ENCODE measurements at regions not wholly inside any gene's neighbourhood (a gene's known extent, or its start where the extent isn't known, plus 50 kb on each side); places are given as distances from the start of the nearest gene placed in this dataset.
A peak's percentile ranks its signal among the peaks of the same experiment; 100 is the strongest.

DNA sequence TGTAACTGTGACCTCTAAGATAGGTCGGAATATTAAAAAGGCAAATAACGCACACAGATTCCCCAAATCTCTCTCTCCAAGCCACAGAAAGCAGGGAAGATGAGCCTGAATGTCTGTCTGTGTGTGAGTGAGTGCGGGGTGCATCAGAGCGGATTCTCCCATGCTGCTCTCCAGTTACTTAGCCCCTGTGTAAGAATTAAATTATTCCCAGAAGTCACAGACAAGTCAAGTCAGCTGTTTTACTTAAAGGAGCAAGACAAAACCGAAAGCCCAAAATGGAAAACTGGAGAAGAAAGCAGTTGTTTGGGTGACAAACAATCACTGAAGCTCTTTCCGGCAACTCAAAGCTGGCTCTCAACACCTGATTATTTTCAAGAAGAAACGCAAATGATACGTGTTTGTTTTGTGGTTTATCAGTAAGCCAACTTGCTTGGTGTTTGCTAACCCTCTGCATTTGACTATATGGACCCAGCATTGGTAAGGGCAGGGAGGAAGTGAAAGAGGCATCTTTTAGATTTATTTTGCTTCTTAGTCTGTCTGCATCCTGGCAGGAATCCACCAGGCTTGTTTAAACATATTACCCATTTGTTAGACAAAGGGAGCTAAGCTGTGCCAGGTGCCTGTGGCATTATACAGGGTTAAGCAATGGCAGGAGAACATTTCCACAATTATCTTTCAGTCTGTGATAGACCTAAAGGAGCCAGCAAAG, 121.5 kb upstream of the CREB1 start:
- no peaks in the 10 kb centered on the region for H3K36me3 Mint-ChIP-seq

DNA sequence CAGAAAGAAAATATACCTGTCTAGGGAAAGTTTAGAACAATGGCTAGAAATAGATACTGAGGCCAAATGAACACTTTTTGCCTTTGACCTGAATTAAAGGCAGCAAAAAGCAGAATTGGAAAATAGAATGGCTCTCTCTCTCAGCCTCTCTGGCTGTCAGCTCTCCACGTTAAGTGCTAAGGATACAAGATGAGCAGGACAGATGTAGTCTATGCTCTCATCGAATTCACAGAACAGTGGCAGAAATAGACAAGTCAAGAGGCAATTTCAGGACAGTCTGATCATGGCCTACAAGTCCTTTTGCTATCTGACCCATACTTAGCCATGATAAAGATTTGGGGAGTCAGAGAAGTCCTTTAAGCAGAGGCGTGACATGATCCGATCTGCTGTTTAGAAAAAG, 120.2 kb upstream of the CREB1 start:
- Mint-ChIP-seq H3K4me3 (no peak overlapping the region), H3K27ac (peak overlapping the region; percentile 86), H3K27me3 (ENCODE audit: insufficient read depth, low read depth) (no peaks in the 10 kb centered on the region), H3K4me1 (peaks cover 49% of the 10 kb centered on the region), H3K9me3 (no peaks in the 10 kb centered on the region), H3K36me3 (no peaks in the 10 kb centered on the region)
- no peak overlapping the region for H3K27ac ChIP-seq
- no peak overlapping the region for H3K4me3 ChIP-seq
- no peak overlapping the region for H3K9ac ChIP-seq
- H3K4me1 ChIP-seq: peaks cover 26% of the 10 kb centered on the region
- DNase-seq (ENCODE audit: low spot score): no peak
- H3K79me2 ChIP-seq (ENCODE audit: low read depth): no peaks in the 10 kb centered on the region
- no peak overlapping the region for H3K4me2 ChIP-seq
- peak overlapping the region; percentile 44 for H2AFZ ChIP-seq (replicated peaks)
- H3K36me3 ChIP-seq: no peaks in the 10 kb centered on the region
- H3K27me3 ChIP-seq: no peaks in the 10 kb centered on the region
- H3F3A ChIP-seq (ENCODE audit: low read depth): peaks cover 5% of the 10 kb centered on the region
- H3K9me3 ChIP-seq (ENCODE audit: low read depth): no peaks in the 10 kb centered on the region
- no peaks in the 10 kb centered on the region for H4K20me1 ChIP-seq (ENCODE audit: low read depth)
- no peak for TF ChIP-seq EZH2 (IDR thresholded peaks at IDR 0.05)
- TF ChIP-seq, protein P1, sequence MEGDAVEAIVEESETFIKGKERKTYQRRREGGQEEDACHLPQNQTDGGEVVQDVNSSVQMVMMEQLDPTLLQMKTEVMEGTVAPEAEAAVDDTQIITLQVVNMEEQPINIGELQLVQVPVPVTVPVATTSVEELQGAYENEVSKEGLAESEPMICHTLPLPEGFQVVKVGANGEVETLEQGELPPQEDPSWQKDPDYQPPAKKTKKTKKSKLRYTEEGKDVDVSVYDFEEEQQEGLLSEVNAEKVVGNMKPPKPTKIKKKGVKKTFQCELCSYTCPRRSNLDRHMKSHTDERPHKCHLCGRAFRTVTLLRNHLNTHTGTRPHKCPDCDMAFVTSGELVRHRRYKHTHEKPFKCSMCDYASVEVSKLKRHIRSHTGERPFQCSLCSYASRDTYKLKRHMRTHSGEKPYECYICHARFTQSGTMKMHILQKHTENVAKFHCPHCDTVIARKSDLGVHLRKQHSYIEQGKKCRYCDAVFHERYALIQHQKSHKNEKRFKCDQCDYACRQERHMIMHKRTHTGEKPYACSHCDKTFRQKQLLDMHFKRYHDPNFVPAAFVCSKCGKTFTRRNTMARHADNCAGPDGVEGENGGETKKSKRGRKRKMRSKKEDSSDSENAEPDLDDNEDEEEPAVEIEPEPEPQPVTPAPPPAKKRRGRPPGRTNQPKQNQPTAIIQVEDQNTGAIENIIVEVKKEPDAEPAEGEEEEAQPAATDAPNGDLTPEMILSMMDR (IDR thresholded peaks at IDR 0.05): no peak

More for the DNA sequence above, 121.5 kb upstream of the CREB1 start:
- H3K4me3 Mint-ChIP-seq: peak overlapping the region; percentile 3
- Histone ChIP-seq H3K9ac (no peak overlapping the region), H3K4me3 (no peak overlapping the region), H3F3A (ENCODE audit: low read depth) (peaks cover 5% of the 10 kb centered on the region), H3K4me1 (peaks cover 26% of the 10 kb centered on the region), H3K4me2 (peak overlapping the region; percentile 45), H3K27ac (no peak overlapping the region), H3K9me3 (ENCODE audit: low read depth) (no peaks in the 10 kb centered on the region), H3K79me2 (ENCODE audit: low read depth) (no peaks in the 10 kb centered on the region), H3K36me3 (no peaks in the 10 kb centered on the region), H4K20me1 (ENCODE audit: low read depth) (no peaks in the 10 kb centered on the region), H2AFZ (replicated peaks) (peak overlapping the region; percentile 3), H3K27me3 (no peaks in the 10 kb centered on the region)
- peaks cover 46% of the 10 kb centered on the region for H3K4me1 Mint-ChIP-seq
- H3K9me3 Mint-ChIP-seq: no peaks in the 10 kb centered on the region
- peak overlapping the region; percentile 48 for H3K27ac Mint-ChIP-seq
- no peak for DNase-seq (ENCODE audit: low spot score)
- no peaks in the 10 kb centered on the region for H3K27me3 Mint-ChIP-seq (ENCODE audit: insufficient read depth, low read depth)
- TF ChIP-seq, protein P1 (IDR thresholded peaks at IDR 0.05): no peak
- TF ChIP-seq EZH2phosphoT487 (IDR thresholded peaks at IDR 0.05) (no peak), EZH2 (IDR thresholded peaks at IDR 0.05) (no peak)

DNA sequence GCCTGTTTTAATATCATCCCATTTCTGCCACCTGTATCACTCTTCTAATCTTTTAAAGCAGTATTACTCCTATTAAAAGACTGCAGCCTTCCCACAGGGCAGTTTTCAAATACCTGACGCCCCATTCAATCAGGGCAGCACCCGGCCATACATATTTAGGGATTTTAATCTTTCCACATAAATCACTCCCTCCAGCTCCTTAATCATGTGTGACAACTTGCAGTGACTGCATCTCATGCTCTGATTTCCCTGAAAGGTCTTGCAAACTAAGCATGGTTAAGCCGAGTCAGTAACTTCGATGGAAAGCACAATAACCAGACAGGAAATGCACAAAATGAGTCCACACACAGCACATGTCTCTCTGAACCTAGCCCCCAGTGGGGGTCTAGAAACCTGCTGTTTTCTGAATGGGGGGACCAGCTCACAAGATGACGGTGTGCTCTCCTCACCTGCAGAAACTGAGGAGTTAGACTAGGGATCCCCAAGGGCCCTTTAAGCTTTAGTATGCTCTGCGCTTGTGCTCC, 116.9 kb upstream of the CREB1 start:
- H2AFZ ChIP-seq (replicated peaks): no peak overlapping the region
- Mint-ChIP-seq H3K36me3 (no peaks in the 10 kb centered on the region), H3K27me3 (ENCODE audit: insufficient read depth, low read depth) (no peaks in the 10 kb centered on the region), H3K9me3 (no peaks in the 10 kb centered on the region), H3K27ac (no peak overlapping the region), H3K4me3 (peak overlapping the region; percentile 14), H3K4me1 (peaks cover 42% of the 10 kb centered on the region)
- H3F3A ChIP-seq (ENCODE audit: low read depth): peaks cover 5% of the 10 kb centered on the region
- peaks cover 19% of the 10 kb centered on the region for H3K4me1 ChIP-seq
- no peaks in the 10 kb centered on the region for H3K79me2 ChIP-seq (ENCODE audit: low read depth)
- no peak overlapping the region for H3K9ac ChIP-seq
- no peak for DNase-seq (ENCODE audit: low spot score)
- H3K4me3 ChIP-seq: no peak overlapping the region
- no peaks in the 10 kb centered on the region for H3K36me3 ChIP-seq
- TF ChIP-seq EZH2 (IDR thresholded peaks at IDR 0.05) (no peak), EZH2phosphoT487 (IDR thresholded peaks at IDR 0.05) (no peak)
- TF ChIP-seq, protein P1 (IDR thresholded peaks at IDR 0.05): no peak
- H3K9me3 ChIP-seq (ENCODE audit: low read depth): no peaks in the 10 kb centered on the region
- no peaks in the 10 kb centered on the region for H4K20me1 ChIP-seq (ENCODE audit: low read depth)
- H3K4me2 ChIP-seq: no peak overlapping the region
- H3K27me3 ChIP-seq: no peaks in the 10 kb centered on the region
- H3K27ac ChIP-seq: no peak overlapping the region

Measured in neural progenitor cell (in vitro differentiated cells).